Thymus (tissue), 11 donors: ENCODE measurements at regions not wholly inside any gene's neighbourhood (a gene's known extent, or its start where the extent isn't known, plus 50 kb on each side); places are given as distances from the start of the nearest gene placed in this dataset.

Source experiments
- DNase-seq, 9 donors: peaks; one replicate each; pipeline ENCODE4 v3.0.0-alpha.2; 2013; ENCODE audit warnings: low spot score in 9 of 9, low read depth in 6 of 9, missing footprints in 1 of 9
- H3K27ac ChIP-seq, 2 donors: one replicate each; pipeline ENCODE4 v1.5.1; 2013; ENCODE audit warnings: control low read depth in 1 of 2, low read depth in 1 of 2, low read length in 1 of 2, mild to moderate bottlenecking in 1 of 2, moderate library complexity in 1 of 2
- H3K27me3 ChIP-seq, 2 donors: one replicate each; pipeline ENCODE4 v1.5.1; 2013; ENCODE audit warnings: low read length in 1 of 2; ENCODE audit not compliant: control insufficient read depth in 2 of 2, insufficient read depth in 1 of 2
- H3K36me3 ChIP-seq, 2 donors: one replicate each; pipeline ENCODE4 v1.5.1; 2013; ENCODE audit warnings: low read length in 1 of 2, mild to moderate bottlenecking in 1 of 2, moderate library complexity in 1 of 2; ENCODE audit not compliant: control insufficient read depth in 2 of 2, insufficient read depth in 2 of 2
- H3K4me1 ChIP-seq, 2 donors: one replicate each; pipeline ENCODE4 v1.5.1; 2013; ENCODE audit warnings: low read length in 2 of 2; ENCODE audit not compliant: control insufficient read depth in 2 of 2, insufficient read depth in 2 of 2
- H3K4me3 ChIP-seq, 2 donors: one replicate each; pipeline ENCODE4 v1.5.1; 2013; ENCODE audit warnings: low read length in 2 of 2, control low read depth in 1 of 2, mild to moderate bottlenecking in 1 of 2
- H3K9me3 ChIP-seq, 2 donors: one replicate each; pipeline ENCODE4 v1.5.1; 2013; ENCODE audit warnings: low read length in 1 of 2, mild to moderate bottlenecking in 1 of 2; ENCODE audit not compliant: control insufficient read depth in 2 of 2, insufficient read depth in 1 of 2
- WGBS: extraction: QIAGEN DNeasy Blood & Tissue Kit; methylation state at CpG from one replicate; pipeline ENCODE4 v1.1.7; 2013; 5-methylcytosine and 5-hydroxymethylcytosine counted together
- donor health status: healthy.

DNA sequence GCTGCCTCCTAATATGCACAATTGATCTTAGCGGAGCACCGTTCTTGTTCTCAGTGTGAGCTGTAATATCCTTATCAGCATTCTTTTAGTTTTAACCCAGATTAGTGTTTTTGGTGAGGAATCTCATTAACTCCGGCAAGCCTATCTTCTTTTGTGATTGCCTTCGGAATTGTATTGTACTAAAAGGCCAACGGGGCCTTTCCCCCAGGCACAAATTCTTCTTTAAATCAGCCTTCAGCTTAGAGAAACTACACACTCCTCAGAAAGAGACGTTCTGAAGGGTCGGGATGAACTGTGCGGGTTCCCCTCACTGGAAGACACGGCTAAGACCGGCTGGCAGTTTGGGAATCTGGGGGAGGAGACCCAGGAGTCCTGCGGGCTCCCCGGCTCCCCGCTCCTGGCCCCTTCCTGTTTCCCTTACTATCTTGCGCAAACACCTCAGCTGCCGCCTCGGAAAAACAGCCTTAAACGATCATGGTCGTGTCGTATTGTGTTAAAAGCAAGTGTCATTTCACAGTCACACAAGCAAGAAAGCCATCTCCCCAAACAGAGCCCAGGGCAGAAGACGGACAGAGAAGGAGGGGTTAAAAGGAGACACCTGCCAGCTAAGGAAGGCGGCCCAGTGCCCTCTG is 353.1 kb upstream of the IRX2 start:
- no peaks in the 10 kb centered on the region for H3K36me3 ChIP-seq
- no peaks in the 10 kb centered on the region for H3K4me1 ChIP-seq
- H3K4me3 ChIP-seq = no peak overlapping the region
- WGBS = 11% methylated on average over 21 of the region's 21 CpGs
- DNase-seq = no peak
- no peak overlapping the region for H3K27ac ChIP-seq
- peaks cover 18 to 58% of the 10 kb centered on the region in 2 donors for H3K27me3 ChIP-seq
- H3K9me3 ChIP-seq = no peaks in the 10 kb centered on the region

GRCh38 chr5:3103262-3103811 is 351.9 kb upstream of the IRX2 start:
- peaks cover 18 to 58% of the 10 kb centered on the region in 2 donors for H3K27me3 ChIP-seq
- H3K36me3 ChIP-seq = no peaks in the 10 kb centered on the region
- no peak overlapping the region for H3K4me3 ChIP-seq
- DNase-seq = no peak
- no peaks in the 10 kb centered on the region for H3K9me3 ChIP-seq
- H3K4me1 ChIP-seq = no peaks in the 10 kb centered on the region
- H3K27ac ChIP-seq = no peak overlapping the region
- WGBS = 18% methylated on average over 21 of the region's 21 CpGs

GRCh38 chr5:3102531-3102930 is 351.1 kb upstream of the IRX2 start:
- Histone ChIP-seq H3K27ac (no peak overlapping the region), H3K27me3 (peaks cover 18 to 58% of the 10 kb centered on the region in 2 donors), H3K4me1 (no peaks in the 10 kb centered on the region), H3K4me3 (no peak overlapping the region), H3K36me3 (no peaks in the 10 kb centered on the region), H3K9me3 (no peaks in the 10 kb centered on the region)
- 48% methylated on average over 4 of the region's 4 CpGs for WGBS
- no peak for DNase-seq

GRCh38 chr5:3101561-3101960 is 350.1 kb upstream of the IRX2 start:
- Histone ChIP-seq H3K36me3 (no peaks in the 10 kb centered on the region), H3K4me1 (no peaks in the 10 kb centered on the region), H3K27me3 (peaks cover 18 to 55% of the 10 kb centered on the region in 2 donors), H3K9me3 (no peaks in the 10 kb centered on the region), H3K27ac (no peak overlapping the region), H3K4me3 (no peak overlapping the region)
- 27% methylated on average over 6 of the region's 6 CpGs for WGBS
- no peak for DNase-seq

DNA sequence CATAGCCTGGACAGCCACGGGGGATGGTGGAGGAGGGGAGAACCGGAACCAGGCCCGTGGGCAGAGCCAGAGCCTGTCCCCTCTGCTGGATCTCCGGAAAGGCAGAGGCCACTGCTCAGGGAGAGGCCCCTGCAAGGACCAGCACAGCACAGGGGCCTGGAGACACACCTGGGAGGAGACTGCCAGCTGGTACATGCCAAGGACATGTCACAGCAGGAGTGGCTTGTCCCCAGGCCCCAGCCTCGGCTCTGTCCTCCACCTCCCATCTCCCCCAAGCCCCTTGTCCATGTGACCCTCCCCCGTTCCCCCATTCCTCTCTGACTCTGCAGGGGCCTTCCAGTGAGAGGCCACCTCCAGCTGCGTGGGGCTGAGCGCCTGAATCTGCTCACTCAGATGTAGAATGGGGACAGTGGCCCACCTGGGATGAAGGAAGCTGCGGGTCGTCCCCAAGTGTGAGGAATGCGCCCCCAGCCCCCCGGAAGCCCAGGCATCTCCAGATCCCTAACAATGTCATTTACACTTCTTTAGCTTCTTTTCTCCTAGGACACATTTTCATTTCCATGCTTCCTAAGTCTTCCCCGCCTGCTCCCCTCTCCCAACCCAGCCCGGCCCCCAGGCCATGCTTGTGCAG is 349.6 kb upstream of the IRX2 start:
- Histone ChIP-seq H3K4me1 (no peaks in the 10 kb centered on the region), H3K27ac (no peak overlapping the region), H3K36me3 (no peaks in the 10 kb centered on the region), H3K9me3 (no peaks in the 10 kb centered on the region), H3K27me3 (peaks cover 18 to 53% of the 10 kb centered on the region in 2 donors), H3K4me3 (no peak overlapping the region)
- 28% methylated on average over 14 of the region's 14 CpGs for whole genome bisulfite sequencing
- no peak for DNase-seq

DNA sequence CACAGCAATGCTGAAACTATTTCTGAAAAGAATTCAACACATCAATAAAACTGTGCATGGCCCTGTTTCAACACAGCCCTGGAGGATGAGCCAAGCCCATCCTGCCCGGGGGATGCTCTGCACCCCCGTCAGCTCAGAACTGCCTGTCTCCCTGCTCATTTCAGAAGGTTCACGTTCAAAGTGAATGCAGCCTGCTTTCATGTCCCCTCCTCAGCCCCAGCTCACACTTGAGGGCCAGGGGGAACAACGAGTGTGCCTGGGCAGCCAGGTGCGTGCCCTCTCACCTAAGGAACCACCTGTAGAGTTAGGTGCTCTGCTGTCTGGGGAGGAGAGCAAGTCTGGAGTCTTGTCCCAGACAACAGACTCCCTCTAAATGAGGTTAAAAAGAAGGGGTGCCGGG is 348.5 kb upstream of the IRX2 start:
- WGBS = 73% methylated on average over 6 of the region's 6 CpGs
- no peaks in the 10 kb centered on the region for H3K9me3 ChIP-seq
- H3K27me3 ChIP-seq = peaks cover 17 to 43% of the 10 kb centered on the region in 2 donors
- no peaks in the 10 kb centered on the region for H3K36me3 ChIP-seq
- H3K4me1 ChIP-seq = no peaks in the 10 kb centered on the region
- DNase-seq = no peak
- H3K4me3 ChIP-seq = no peak overlapping the region
- H3K27ac ChIP-seq = no peak overlapping the region

DNA sequence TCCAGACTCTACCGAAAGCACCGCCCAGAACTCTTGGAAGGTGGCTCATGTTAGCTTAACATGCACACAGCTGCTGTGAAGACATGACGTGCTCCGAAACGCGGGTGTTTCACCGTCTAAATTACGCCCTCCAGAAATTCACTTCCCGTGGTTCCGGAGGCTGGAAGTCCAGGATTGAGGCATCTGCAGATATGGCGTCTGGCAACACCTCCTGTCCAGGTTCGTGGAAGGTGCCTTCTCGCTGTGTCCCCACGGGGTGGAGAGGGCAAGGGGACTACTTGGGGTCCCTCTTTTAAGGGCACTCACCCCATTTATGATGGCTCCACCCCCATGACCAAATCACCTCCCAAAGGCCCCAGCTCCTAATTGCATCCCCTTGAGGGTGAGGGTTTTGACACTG is 348.0 kb upstream of the IRX2 start:
- Histone ChIP-seq H3K9me3 (no peaks in the 10 kb centered on the region), H3K27ac (no peak overlapping the region), H3K27me3 (peaks cover 12 to 39% of the 10 kb centered on the region in 2 donors), H3K36me3 (no peaks in the 10 kb centered on the region), H3K4me1 (no peaks in the 10 kb centered on the region), H3K4me3 (no peak overlapping the region)
- no peak for DNase-seq
- WGBS = 91% methylated on average over 14 of the region's 14 CpGs

- 52% methylated on average over 4 of the region's 4 CpGs for WGBS
- H3K9me3 ChIP-seq = no peaks in the 10 kb centered on the region
- H3K27me3 ChIP-seq = peaks cover 7 to 32% of the 10 kb centered on the region in 2 donors
- no peaks in the 10 kb centered on the region for H3K4me1 ChIP-seq
- H3K27ac ChIP-seq = no peak overlapping the region
- H3K4me3 ChIP-seq = no peak overlapping the region
- H3K36me3 ChIP-seq = no peaks in the 10 kb centered on the region
- no peak for DNase-seq
Measured at GRCh38 chr5:3098821-3099220, 347.3 kb upstream of the IRX2 start.

DNA sequence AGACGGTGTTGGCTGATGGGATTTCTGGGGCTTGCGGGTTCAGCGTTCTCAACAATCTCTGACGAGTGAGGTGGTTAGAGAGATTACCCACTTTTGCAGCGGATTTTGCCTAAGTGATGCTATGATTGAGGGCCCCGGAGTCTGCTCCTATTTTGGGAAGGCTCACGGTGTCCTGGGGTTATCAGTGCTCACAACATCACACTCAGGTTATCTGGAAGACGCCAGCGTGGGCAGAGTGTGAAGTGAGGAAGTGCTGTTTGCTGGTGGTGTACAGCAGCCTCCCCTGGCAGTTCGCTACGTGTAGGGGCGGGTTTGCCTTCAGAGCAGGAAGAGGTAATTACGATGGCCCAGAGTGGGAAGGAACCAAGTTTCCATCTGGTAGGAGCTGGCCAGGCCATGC is 341.2 kb upstream of the IRX2 start:
- 22% methylated on average over 13 of the region's 13 CpGs for WGBS
- H3K4me1 ChIP-seq = no peaks in the 10 kb centered on the region
- no peak for DNase-seq

More for the DNA sequence above, 341.2 kb upstream of the IRX2 start:
- Histone ChIP-seq H3K27ac (no peak overlapping the region), H3K27me3 (no peaks in the 10 kb centered on the region), H3K4me3 (no peak overlapping the region), H3K9me3 (no peaks in the 10 kb centered on the region), H3K36me3 (no peaks in the 10 kb centered on the region)
